ENCODE measurements at regions not wholly inside any gene's neighbourhood (a gene's known extent, or its start where the extent isn't known, plus 50 kb on each side); places are given as distances from the start of the nearest gene placed in this dataset.

DNA sequence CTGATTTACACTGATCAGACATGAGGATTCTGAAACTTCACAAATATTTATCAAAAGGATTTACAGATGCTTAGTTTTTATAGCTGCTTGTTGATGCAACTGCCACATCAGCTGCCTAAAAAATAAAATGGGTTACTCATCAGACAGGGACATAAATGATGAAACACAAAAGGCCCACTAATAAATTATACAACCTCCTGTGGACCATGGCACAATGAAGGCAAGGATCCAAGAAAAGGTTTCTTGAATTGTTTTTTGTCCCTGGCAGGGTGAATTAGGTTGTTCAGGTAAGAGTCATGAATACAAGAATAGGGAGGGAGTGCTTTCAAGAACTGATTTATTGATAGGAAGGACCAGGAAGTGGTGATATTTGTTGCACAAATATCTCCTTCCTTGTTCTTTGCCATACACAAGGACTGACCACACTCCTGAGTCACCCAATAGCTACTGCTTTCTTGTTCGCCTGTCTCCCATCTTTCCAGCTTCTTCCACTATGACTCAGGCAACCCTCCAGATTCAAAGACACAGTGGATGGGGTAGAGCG, 234.5 kb downstream of the AHR start:
- Histone ChIP-seq H3K4me1 (no peaks in the 10 kb centered on the region), H3K4me3 (no peak overlapping the region), H3K27me3 (no peaks in the 10 kb centered on the region), H3K9me3 (no peaks in the 10 kb centered on the region), H3K36me3 (no peaks in the 10 kb centered on the region), H3K27ac (peak overlapping the region in 2 of 4 donors; percentile 15 to 16)
- TF ChIP-seq, protein P1, sequence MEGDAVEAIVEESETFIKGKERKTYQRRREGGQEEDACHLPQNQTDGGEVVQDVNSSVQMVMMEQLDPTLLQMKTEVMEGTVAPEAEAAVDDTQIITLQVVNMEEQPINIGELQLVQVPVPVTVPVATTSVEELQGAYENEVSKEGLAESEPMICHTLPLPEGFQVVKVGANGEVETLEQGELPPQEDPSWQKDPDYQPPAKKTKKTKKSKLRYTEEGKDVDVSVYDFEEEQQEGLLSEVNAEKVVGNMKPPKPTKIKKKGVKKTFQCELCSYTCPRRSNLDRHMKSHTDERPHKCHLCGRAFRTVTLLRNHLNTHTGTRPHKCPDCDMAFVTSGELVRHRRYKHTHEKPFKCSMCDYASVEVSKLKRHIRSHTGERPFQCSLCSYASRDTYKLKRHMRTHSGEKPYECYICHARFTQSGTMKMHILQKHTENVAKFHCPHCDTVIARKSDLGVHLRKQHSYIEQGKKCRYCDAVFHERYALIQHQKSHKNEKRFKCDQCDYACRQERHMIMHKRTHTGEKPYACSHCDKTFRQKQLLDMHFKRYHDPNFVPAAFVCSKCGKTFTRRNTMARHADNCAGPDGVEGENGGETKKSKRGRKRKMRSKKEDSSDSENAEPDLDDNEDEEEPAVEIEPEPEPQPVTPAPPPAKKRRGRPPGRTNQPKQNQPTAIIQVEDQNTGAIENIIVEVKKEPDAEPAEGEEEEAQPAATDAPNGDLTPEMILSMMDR (IDR thresholded peaks at IDR 0.05), result no peak
- no peak for TF ChIP-seq POLR2A (IDR thresholded peaks at IDR 0.05)
- DNase-seq, result no peak

DNA sequence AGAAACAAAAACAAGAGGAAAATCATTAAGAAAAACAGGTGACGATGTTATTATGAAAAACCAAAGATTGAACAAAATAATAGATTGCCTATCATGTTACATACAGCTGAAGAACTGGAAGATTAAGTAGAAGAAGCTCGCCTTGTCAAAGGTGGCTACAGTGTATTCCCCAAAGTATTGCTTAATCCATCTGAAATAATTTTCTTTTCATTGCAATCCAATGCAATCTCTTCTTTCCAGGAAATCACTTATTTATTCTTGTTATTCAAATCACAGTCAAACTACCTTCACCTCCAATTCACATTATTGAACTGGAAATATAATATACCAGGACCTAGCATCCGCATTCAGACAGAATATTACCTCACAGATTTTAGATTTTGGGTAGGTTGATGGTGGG, 235.9 kb downstream of the AHR start:
- Histone ChIP-seq H3K27ac (no peak overlapping the region), H3K4me3 (no peak overlapping the region), H3K36me3 (no peaks in the 10 kb centered on the region), H3K27me3 (no peaks in the 10 kb centered on the region), H3K9me3 (no peaks in the 10 kb centered on the region), H3K4me1 (no peaks in the 10 kb centered on the region)
- no peak for DNase-seq
- TF ChIP-seq, protein P1 (IDR thresholded peaks at IDR 0.05), result no peak
- no peak for TF ChIP-seq POLR2A (IDR thresholded peaks at IDR 0.05)

DNA sequence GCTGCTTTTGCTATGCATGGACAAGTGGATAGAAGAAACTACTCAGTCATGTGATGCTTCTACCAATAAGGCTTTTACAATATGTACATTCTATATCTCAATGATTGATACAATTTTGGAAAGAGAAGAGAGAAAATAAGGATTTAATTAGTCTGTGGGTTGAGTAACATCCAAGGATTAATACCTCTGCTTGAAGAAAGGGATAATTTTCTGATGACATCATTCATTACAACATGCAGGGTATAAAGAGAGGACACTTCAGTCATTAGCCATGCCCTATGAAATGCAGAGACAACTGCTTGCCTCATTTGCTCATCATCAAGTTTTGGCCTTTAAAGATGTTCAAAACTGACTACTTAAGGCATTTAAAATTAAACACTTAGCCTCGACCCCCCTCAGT, 237.3 kb downstream of the AHR start:
- no peaks in the 10 kb centered on the region for H3K9me3 ChIP-seq
- H3K36me3 ChIP-seq, result no peaks in the 10 kb centered on the region
- no peaks in the 10 kb centered on the region for H3K4me1 ChIP-seq
- no peak overlapping the region for H3K27ac ChIP-seq
- H3K27me3 ChIP-seq, result no peaks in the 10 kb centered on the region
- no peak for DNase-seq
- no peak overlapping the region for H3K4me3 ChIP-seq
- TF ChIP-seq, protein P1 (IDR thresholded peaks at IDR 0.05), result no peak
- no peak for TF ChIP-seq POLR2A (IDR thresholded peaks at IDR 0.05)

DNA sequence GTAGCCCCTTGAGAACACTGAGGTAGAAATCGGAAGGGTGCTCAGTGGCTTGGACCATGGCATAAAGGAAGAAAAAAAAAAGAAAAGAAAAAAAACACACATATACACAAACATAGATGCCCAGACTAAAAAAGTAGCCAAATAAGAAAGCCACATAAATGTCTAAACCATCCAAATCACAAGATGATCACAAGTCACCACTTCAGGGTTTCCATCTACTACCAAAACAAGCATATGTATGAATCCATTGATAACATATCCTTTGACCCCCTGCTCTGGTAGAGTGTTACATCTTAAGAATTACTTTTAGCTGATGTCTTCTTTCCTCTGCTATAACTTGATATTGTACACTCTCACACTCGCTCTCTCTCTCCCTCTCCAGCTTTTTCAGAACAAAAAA, 245.9 kb downstream of the AHR start:
- TF ChIP-seq, protein P1 (IDR thresholded peaks at IDR 0.05), result no peak
- no peak for TF ChIP-seq POLR2A (IDR thresholded peaks at IDR 0.05)
- Histone ChIP-seq H3K4me3 (no peak overlapping the region), H3K9me3 (no peaks in the 10 kb centered on the region), H3K36me3 (no peaks in the 10 kb centered on the region), H3K27me3 (no peaks in the 10 kb centered on the region), H3K27ac (no peak overlapping the region), H3K4me1 (no peaks in the 10 kb centered on the region)
- DNase-seq, result no peak

DNA sequence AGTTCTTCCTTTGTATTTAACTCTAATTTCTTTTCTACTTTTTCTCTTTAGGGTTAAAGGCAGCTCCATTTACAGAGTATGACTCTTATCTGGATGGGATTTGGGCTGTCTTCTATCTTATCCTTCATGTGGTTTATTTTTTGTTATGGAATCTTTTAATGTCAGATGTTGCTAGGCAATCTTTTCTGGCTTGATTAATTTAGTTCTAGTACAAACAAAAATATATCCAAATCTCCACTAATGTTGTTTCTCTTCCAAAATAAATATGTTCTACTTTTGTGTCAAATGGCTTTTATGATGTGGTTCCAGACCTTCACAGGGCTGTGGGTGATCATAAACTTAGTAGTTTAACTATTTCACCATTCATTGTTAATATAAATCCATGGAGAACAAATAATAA, 246.9 kb downstream of the AHR start:
- no peak for DNase-seq
- Histone ChIP-seq H3K4me3 (no peak overlapping the region), H3K36me3 (no peaks in the 10 kb centered on the region), H3K27ac (peak overlapping the region in 1 of 4 donors; percentile 27), H3K9me3 (no peaks in the 10 kb centered on the region), H3K27me3 (no peaks in the 10 kb centered on the region), H3K4me1 (no peaks in the 10 kb centered on the region)
- no peak for TF ChIP-seq POLR2A (IDR thresholded peaks at IDR 0.05)
- TF ChIP-seq, protein P1 (IDR thresholded peaks at IDR 0.05), result no peak

DNA sequence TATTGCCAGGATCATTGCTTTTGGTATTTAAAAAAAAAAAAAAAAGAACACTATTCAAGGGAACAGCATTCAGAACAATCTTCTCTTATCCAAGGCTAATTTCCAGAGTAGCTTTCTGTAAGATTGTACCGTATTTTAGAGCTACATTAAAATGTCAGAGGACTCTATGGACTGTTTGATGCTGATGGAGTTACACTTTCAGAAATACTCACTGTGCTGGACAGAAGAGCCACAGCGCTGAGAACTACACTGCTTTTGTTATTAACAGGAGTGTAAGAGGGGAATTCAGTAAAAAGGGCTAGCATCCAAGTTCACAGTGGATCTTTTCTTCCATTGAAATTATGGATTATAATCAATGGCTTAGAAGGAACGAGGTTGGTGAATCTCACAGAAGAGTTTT, 247.7 kb downstream of the AHR start:
- H3K4me3 ChIP-seq, result no peak overlapping the region
- H3K36me3 ChIP-seq, result no peaks in the 10 kb centered on the region
- H3K9me3 ChIP-seq, result no peaks in the 10 kb centered on the region
- TF ChIP-seq POLR2A (IDR thresholded peaks at IDR 0.05), result no peak
- TF ChIP-seq, protein P1 (IDR thresholded peaks at IDR 0.05), result no peak
- no peak for DNase-seq
- H3K27ac ChIP-seq, result peak overlapping the region in 2 of 4 donors; percentile 27 to 33
- no peaks in the 10 kb centered on the region for H3K4me1 ChIP-seq
- no peaks in the 10 kb centered on the region for H3K27me3 ChIP-seq
